Erythroblast (primary cell): ENCODE measurements at regions not wholly inside any gene's neighbourhood (a gene's known extent, or its start where the extent isn't known, plus 50 kb on each side); places are given as distances from the start of the nearest gene placed in this dataset.

Experiments used
- GATA1 ChIP-seq: IDR thresholded peaks from 2 replicates; pipeline ENCODE4 v1.6.1; 2011; ENCODE audit warnings: low read depth, mild to moderate bottlenecking, control low read depth, low read length, moderate library complexity
- POLR2A ChIP-seq: IDR thresholded peaks from 2 replicates; pipeline ENCODE4 v1.6.1; 2011; ENCODE audit warnings: mild to moderate bottlenecking, low read length

GRCh38 chr13:31881495-31881882 lies 142.2 kb downstream of the RXFP2 start:
- TF ChIP-seq POLR2A (no peak), GATA1 (no peak)
